B cell (primary cell): ENCODE measurements at regions not wholly inside any gene's neighbourhood (a gene's known extent, or its start where the extent isn't known, plus 50 kb on each side); places are given as distances from the start of the nearest gene placed in this dataset.

Source experiments
- EZH2 ChIP-seq: IDR thresholded peaks from 2 replicates; pipeline ENCODE4 v1.6.1; 2012; ENCODE audit warnings: borderline replicate concordance, low read depth, mild to moderate bottlenecking, moderate library complexity, low read length; ENCODE audit not compliant: insufficient read depth, poor library complexity, severe bottlenecking
- TF ChIP-seq, protein P1 (sequence below): fragments of 200-600 bp; IDR thresholded peaks from one replicate; pipeline ENCODE4 v1.8.0; 2022; ENCODE audit warnings: antibody characterized with exemption, mild to moderate bottlenecking

GRCh38 chr1:68805097-68805641 lies 308.3 kb upstream of the DEPDC1 start:
- TF ChIP-seq, protein P1, sequence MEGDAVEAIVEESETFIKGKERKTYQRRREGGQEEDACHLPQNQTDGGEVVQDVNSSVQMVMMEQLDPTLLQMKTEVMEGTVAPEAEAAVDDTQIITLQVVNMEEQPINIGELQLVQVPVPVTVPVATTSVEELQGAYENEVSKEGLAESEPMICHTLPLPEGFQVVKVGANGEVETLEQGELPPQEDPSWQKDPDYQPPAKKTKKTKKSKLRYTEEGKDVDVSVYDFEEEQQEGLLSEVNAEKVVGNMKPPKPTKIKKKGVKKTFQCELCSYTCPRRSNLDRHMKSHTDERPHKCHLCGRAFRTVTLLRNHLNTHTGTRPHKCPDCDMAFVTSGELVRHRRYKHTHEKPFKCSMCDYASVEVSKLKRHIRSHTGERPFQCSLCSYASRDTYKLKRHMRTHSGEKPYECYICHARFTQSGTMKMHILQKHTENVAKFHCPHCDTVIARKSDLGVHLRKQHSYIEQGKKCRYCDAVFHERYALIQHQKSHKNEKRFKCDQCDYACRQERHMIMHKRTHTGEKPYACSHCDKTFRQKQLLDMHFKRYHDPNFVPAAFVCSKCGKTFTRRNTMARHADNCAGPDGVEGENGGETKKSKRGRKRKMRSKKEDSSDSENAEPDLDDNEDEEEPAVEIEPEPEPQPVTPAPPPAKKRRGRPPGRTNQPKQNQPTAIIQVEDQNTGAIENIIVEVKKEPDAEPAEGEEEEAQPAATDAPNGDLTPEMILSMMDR = no peak
- TF ChIP-seq EZH2 = no peak
